Astrocyte (in vitro differentiated cells and primary cell): ENCODE measurements at regions not wholly inside any gene's neighbourhood (a gene's known extent, or its start where the extent isn't known, plus 50 kb on each side); places are given as distances from the start of the nearest gene placed in this dataset.

ENCODE experiments used
- DNase-seq: peaks from one replicate; pipeline ENCODE4 v3.0.0-alpha.2; 2010; ENCODE audit warnings: low read depth
- FAIRE-seq: peaks from 2 replicates; lab custom pipeline; 2011; peaks lifted over from hg19 to GRCh38; lab: Jason Lieb, UNC
- H2AFZ ChIP-seq: 2 replicates; pipeline ENCODE4 v1.6.0; 2012; ENCODE audit warnings: low read depth, low read length, inconsistent platforms
- H3K27ac ChIP-seq: 2 replicates; pipeline ENCODE4 v1.5.1; 2011; ENCODE audit warnings: low read depth, low read length, inconsistent platforms
- H3K27me3 ChIP-seq: 2 replicates; pipeline ENCODE4 v1.6.0; 2011; ENCODE audit warnings: low read length, inconsistent platforms; ENCODE audit not compliant: insufficient read depth
- H3K36me3 ChIP-seq: 2 replicates; pipeline ENCODE4 v1.5.1; 2011; ENCODE audit warnings: low read length, inconsistent platforms; ENCODE audit not compliant: insufficient read depth
- H3K4me1 ChIP-seq: 2 replicates; pipeline ENCODE4 v1.5.1; 2011; ENCODE audit warnings: low read length, inconsistent platforms; ENCODE audit not compliant: insufficient read depth
- H3K4me2 ChIP-seq: 2 replicates; pipeline ENCODE4 v1.6.0; 2012; ENCODE audit warnings: low read length, inconsistent platforms
- H3K4me3 ChIP-seq: 2 replicates; pipeline ENCODE4 v1.5.1; 2011; ENCODE audit warnings: low read depth, mild to moderate bottlenecking, low read length, inconsistent platforms; ENCODE audit not compliant: insufficient read depth
- H3K79me2 ChIP-seq: 2 replicates; pipeline ENCODE4 v1.6.0; 2012; ENCODE audit warnings: mild to moderate bottlenecking, low read length, inconsistent platforms; ENCODE audit not compliant: insufficient read depth
- H3K9ac ChIP-seq: 2 replicates; pipeline ENCODE4 v1.6.0; 2012; ENCODE audit warnings: mild to moderate bottlenecking, low read length, inconsistent platforms
- H3K9me3 ChIP-seq: 2 replicates; pipeline ENCODE4 v1.5.1; 2012; ENCODE audit warnings: low read depth, mild to moderate bottlenecking, low read length, inconsistent platforms; ENCODE audit not compliant: insufficient read depth
- H4K20me1 ChIP-seq: 2 replicates; pipeline ENCODE4 v1.6.0; 2012; ENCODE audit warnings: low read length, inconsistent platforms; ENCODE audit not compliant: insufficient read depth
- H3K27ac Mint-ChIP-seq: one replicate; pipeline ENCODE4 v1.8.0; 2021; ENCODE audit warnings: mild to moderate bottlenecking, mixed read lengths; ENCODE audit not compliant: unreplicated experiment
- H3K27me3 Mint-ChIP-seq: one replicate; pipeline ENCODE4 v1.8.0; 2021; ENCODE audit warnings: low read depth, mixed read lengths; ENCODE audit not compliant: unreplicated experiment
- H3K36me3 Mint-ChIP-seq: one replicate; pipeline ENCODE4 v1.8.0; 2021; ENCODE audit warnings: low read depth, mixed read lengths; ENCODE audit not compliant: unreplicated experiment
- H3K4me1 Mint-ChIP-seq: one replicate; pipeline ENCODE4 v1.8.0; 2021; ENCODE audit warnings: low read depth, mixed read lengths; ENCODE audit not compliant: unreplicated experiment
- H3K4me3 Mint-ChIP-seq: one replicate; pipeline ENCODE4 v1.8.0; 2021; ENCODE audit warnings: mild to moderate bottlenecking, moderate library complexity, mixed read lengths; ENCODE audit not compliant: unreplicated experiment
- H3K9me3 Mint-ChIP-seq: one replicate; pipeline ENCODE4 v1.8.0; 2021; ENCODE audit warnings: mild to moderate bottlenecking, mixed read lengths; ENCODE audit not compliant: unreplicated experiment
- CTCF ChIP-seq: IDR thresholded peaks from 2 replicates; pipeline ENCODE4 v1.5.1; 2011; ENCODE audit warnings: low read depth, mild to moderate bottlenecking, inconsistent platforms, low read length, moderate library complexity; ENCODE audit not compliant: insufficient read depth
- EZH2 ChIP-seq: IDR thresholded peaks from 2 replicates; pipeline ENCODE4 v1.6.1; 2012; ENCODE audit warnings: mild to moderate bottlenecking, low read length, inconsistent platforms; ENCODE audit not compliant: insufficient read depth

GRCh38 chr4:148780426-148781005 lies 338.3 kb upstream of the NR3C2 start:
- H2AFZ ChIP-seq: no peak overlapping the region
- Mint-ChIP-seq H3K4me1 (peaks cover 40% of the 10 kb centered on the region), H3K4me3 (no peak overlapping the region), H3K9me3 (no peaks in the 10 kb centered on the region), H3K36me3 (no peaks in the 10 kb centered on the region), H3K27me3 (no peaks in the 10 kb centered on the region), H3K27ac (peak overlapping the region; percentile 75)
- no peaks in the 10 kb centered on the region for H3K79me2 ChIP-seq
- peaks cover 4% of the 10 kb centered on the region for H3K4me1 ChIP-seq
- TF ChIP-seq CTCF: no peak
- TF ChIP-seq EZH2: no peak
- no peaks in the 10 kb centered on the region for H3K27me3 ChIP-seq
- FAIRE-seq (no peak), DNase-seq (no peak)
- H3K9me3 ChIP-seq: no peaks in the 10 kb centered on the region
- no peaks in the 10 kb centered on the region for H4K20me1 ChIP-seq
- H3K4me2 ChIP-seq: no peak overlapping the region
- no peak overlapping the region for H3K9ac ChIP-seq
- H3K4me3 ChIP-seq: no peak overlapping the region
- no peaks in the 10 kb centered on the region for H3K36me3 ChIP-seq
- H3K27ac ChIP-seq: no peak overlapping the region

GRCh38 chr4:148779771-148780170 lies 337.6 kb upstream of the NR3C2 start:
- H3K4me1 ChIP-seq: peaks cover 4% of the 10 kb centered on the region
- DNase-seq (no peak), FAIRE-seq (no peak)
- H3K4me2 ChIP-seq: no peak overlapping the region
- H3K27me3 ChIP-seq: no peaks in the 10 kb centered on the region
- H2AFZ ChIP-seq: no peak overlapping the region
- TF ChIP-seq CTCF: no peak
- TF ChIP-seq EZH2: no peak
- Mint-ChIP-seq H3K4me3 (no peak overlapping the region), H3K4me1 (peaks cover 40% of the 10 kb centered on the region), H3K9me3 (no peaks in the 10 kb centered on the region), H3K27me3 (no peaks in the 10 kb centered on the region), H3K27ac (no peak overlapping the region), H3K36me3 (no peaks in the 10 kb centered on the region)
- no peak overlapping the region for H3K27ac ChIP-seq
- H3K4me3 ChIP-seq: no peak overlapping the region
- H3K9me3 ChIP-seq: no peaks in the 10 kb centered on the region
- no peaks in the 10 kb centered on the region for H3K36me3 ChIP-seq
- H3K79me2 ChIP-seq: no peaks in the 10 kb centered on the region
- no peaks in the 10 kb centered on the region for H4K20me1 ChIP-seq
- H3K9ac ChIP-seq: no peak overlapping the region

GRCh38 chr4:148778980-148779675 lies 336.9 kb upstream of the NR3C2 start:
- Histone ChIP-seq H3K27me3 (no peaks in the 10 kb centered on the region), H3K4me3 (no peak overlapping the region), H3K9me3 (no peaks in the 10 kb centered on the region), H4K20me1 (no peaks in the 10 kb centered on the region), H3K27ac (no peak overlapping the region), H2AFZ (no peak overlapping the region), H3K79me2 (no peaks in the 10 kb centered on the region), H3K4me2 (no peak overlapping the region), H3K9ac (no peak overlapping the region), H3K4me1 (peaks cover 4% of the 10 kb centered on the region), H3K36me3 (no peaks in the 10 kb centered on the region)
- no peaks in the 10 kb centered on the region for H3K9me3 Mint-ChIP-seq
- H3K4me1 Mint-ChIP-seq: peaks cover 40% of the 10 kb centered on the region
- TF ChIP-seq CTCF (no peak), EZH2 (no peak)
- no peaks in the 10 kb centered on the region for H3K27me3 Mint-ChIP-seq
- peak overlapping the region; percentile 1 for H3K4me3 Mint-ChIP-seq
- peak; percentile 53 for DNase-seq
- peak overlapping the region; percentile 72 for H3K27ac Mint-ChIP-seq
- no peaks in the 10 kb centered on the region for H3K36me3 Mint-ChIP-seq
- no peak for FAIRE-seq
